ENCODE measurements at regions not wholly inside any gene's neighbourhood (a gene's known extent, or its start where the extent isn't known, plus 50 kb on each side); places are given as distances from the start of the nearest gene placed in this dataset.

DNA sequence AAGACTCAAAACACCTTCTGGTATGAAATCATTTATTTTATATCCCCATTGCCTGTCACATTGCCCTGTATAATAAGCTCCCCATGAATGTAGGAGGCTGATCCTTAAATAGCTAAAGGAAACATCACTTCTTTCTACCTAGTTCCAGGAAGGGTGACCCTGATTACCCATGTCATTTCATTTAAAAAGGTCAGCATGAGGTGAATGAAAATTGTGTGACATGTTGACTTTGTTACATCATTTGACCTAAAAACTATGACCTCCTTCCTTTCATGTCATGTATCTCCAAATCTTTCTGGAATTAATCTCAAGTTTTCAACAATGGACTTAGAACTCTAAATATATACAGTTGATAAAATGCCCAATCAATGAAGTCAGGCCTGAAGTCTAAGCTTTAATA lies 161.5 kb downstream of the AHR start:
- no peak for DNase-seq (ENCODE audit: low spot score)
- TF ChIP-seq, protein P1, sequence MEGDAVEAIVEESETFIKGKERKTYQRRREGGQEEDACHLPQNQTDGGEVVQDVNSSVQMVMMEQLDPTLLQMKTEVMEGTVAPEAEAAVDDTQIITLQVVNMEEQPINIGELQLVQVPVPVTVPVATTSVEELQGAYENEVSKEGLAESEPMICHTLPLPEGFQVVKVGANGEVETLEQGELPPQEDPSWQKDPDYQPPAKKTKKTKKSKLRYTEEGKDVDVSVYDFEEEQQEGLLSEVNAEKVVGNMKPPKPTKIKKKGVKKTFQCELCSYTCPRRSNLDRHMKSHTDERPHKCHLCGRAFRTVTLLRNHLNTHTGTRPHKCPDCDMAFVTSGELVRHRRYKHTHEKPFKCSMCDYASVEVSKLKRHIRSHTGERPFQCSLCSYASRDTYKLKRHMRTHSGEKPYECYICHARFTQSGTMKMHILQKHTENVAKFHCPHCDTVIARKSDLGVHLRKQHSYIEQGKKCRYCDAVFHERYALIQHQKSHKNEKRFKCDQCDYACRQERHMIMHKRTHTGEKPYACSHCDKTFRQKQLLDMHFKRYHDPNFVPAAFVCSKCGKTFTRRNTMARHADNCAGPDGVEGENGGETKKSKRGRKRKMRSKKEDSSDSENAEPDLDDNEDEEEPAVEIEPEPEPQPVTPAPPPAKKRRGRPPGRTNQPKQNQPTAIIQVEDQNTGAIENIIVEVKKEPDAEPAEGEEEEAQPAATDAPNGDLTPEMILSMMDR (IDR thresholded peaks at IDR 0.05) = no peak
- ATAC-seq (ENCODE audit: insufficient number of reproducible peaks, low FRiP score, low read depth) = no peak
- Histone ChIP-seq H3K36me3 (no peaks in the 10 kb centered on the region), H3K4me1 (ENCODE audit: control insufficient read depth in 1 of 2, low read depth in 2 of 2) (no peaks in the 10 kb centered on the region), H3K9me3 (no peaks in the 10 kb centered on the region), H3K27me3 (replicated peaks; ENCODE audit: insufficient read depth) (no peaks in the 10 kb centered on the region), H3K4me3 (no peak overlapping the region), H3K27ac (no peak overlapping the region)

DNA sequence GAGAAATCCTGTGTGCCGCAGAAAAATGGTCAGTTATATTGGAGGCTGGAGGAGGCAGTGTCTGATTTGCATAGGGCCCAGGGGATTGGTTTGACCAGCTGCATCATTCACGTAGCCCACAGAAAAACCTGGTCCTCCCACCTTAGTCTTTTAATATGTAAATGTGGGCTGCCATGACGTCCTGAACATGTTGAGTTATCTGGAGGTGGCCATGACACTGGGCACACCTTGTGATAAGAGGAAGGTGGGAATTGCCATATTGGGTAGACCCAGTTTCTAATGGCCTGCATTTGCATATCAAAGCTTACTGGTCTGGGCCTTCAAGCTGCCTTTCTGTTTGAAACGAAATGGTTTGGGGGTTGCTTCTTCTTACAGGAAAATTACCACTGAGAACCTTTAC lies 162.2 kb downstream of the AHR start:
- ATAC-seq (ENCODE audit: insufficient number of reproducible peaks, low FRiP score, low read depth) (no peak), DNase-seq (ENCODE audit: low spot score) (no peak)
- Histone ChIP-seq H3K36me3 (no peaks in the 10 kb centered on the region), H3K9me3 (no peaks in the 10 kb centered on the region), H3K4me1 (ENCODE audit: control insufficient read depth in 1 of 2, low read depth in 2 of 2) (no peaks in the 10 kb centered on the region), H3K27me3 (replicated peaks; ENCODE audit: insufficient read depth) (no peaks in the 10 kb centered on the region), H3K4me3 (no peak overlapping the region), H3K27ac (no peak overlapping the region)
- TF ChIP-seq, protein P1 (IDR thresholded peaks at IDR 0.05) = no peak

DNA sequence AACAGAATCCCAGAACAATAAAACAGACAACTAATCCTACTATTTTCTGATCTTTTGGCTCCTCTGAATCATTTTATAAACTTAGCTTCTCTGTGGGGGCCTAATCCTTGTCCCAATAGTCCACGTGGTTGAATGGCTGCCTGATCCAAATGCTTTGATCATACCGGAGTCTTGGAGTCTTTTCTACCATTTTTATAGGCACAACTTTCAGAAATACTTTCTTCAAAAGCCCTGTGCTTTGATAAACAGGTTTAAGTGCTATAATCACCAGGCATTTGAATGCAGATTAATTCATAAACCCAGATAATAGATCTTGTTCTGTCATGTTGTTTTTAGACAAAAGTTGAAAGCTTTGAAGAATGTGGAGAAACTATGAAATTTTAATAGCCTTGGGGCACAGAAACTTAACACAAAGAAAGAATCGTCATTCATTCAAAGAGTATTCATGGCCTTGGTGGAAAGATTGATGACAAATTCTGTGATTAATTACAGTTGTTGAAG lies 163.7 kb downstream of the AHR start:
- DNase-seq (ENCODE audit: low spot score) (no peak), ATAC-seq (ENCODE audit: insufficient number of reproducible peaks, low FRiP score, low read depth) (no peak)
- TF ChIP-seq, protein P1 (IDR thresholded peaks at IDR 0.05) = no peak
- Histone ChIP-seq H3K4me1 (ENCODE audit: control insufficient read depth in 1 of 2, low read depth in 2 of 2) (no peaks in the 10 kb centered on the region), H3K27ac (no peak overlapping the region), H3K4me3 (no peak overlapping the region), H3K27me3 (replicated peaks; ENCODE audit: insufficient read depth) (no peaks in the 10 kb centered on the region), H3K36me3 (no peaks in the 10 kb centered on the region), H3K9me3 (no peaks in the 10 kb centered on the region)

DNA sequence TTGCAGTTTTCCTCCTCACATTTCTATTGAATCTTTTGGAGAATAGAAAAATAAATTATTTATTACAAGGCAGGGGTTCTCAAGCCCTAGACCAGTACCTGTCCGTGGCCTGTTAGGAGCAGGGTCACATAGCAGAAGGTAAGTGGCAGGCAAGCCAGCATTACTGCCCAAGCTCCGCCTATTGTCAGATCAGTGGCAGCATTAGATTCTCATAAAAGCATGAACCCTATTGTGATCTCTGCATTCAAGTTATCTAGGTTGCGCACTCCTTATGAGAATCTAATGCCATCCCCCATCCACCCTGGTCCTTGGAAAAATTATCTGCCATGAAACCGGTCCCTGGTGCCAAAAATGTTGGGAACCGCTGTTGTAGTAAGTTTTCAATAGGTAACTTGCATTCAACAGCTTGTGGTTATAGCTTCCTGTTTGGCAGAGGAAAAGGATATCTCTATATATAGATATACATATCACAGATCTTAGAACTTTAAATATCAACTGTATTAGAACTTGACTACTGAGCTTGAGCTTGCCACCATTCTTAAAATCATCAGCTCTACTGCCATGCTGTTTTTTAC lies 165.1 kb downstream of the AHR start:
- DNase-seq (ENCODE audit: low spot score) = no peak
- no peak overlapping the region for H3K4me3 ChIP-seq
- TF ChIP-seq, protein P1 (IDR thresholded peaks at IDR 0.05) = no peak
- no peaks in the 10 kb centered on the region for H3K36me3 ChIP-seq
- H3K27me3 ChIP-seq (replicated peaks; ENCODE audit: insufficient read depth) = no peaks in the 10 kb centered on the region
- no peak for ATAC-seq (ENCODE audit: insufficient number of reproducible peaks, low FRiP score, low read depth)
- no peaks in the 10 kb centered on the region for H3K4me1 ChIP-seq (ENCODE audit: control insufficient read depth in 1 of 2, low read depth in 2 of 2)
- no peaks in the 10 kb centered on the region for H3K9me3 ChIP-seq
- no peak overlapping the region for H3K27ac ChIP-seq

DNA sequence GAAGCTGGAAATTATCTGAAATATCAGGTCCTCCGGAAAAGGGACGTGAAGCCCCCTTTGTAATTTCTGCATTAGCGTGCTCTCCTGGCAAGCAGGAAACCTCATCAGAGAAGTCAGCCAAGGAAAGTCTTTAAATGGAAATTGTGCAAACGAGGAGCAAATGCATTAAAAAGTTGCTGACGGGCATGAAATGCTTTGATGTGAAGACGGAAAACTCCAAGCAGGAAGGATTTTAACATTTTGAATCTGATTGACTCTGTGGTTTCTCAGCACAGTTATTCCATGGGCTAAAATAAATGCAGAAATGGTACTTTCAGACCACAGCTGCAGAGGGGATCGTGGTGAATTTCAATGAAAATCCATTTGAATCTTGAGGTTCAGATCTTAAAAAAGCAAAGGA lies 167.8 kb downstream of the AHR start:
- TF ChIP-seq, protein P1 (IDR thresholded peaks at IDR 0.05) = no peak
- H3K27me3 ChIP-seq (replicated peaks; ENCODE audit: insufficient read depth) = no peaks in the 10 kb centered on the region
- no peak overlapping the region for H3K27ac ChIP-seq
- ATAC-seq (ENCODE audit: insufficient number of reproducible peaks, low FRiP score, low read depth) = no peak
- H3K4me1 ChIP-seq (ENCODE audit: control insufficient read depth in 1 of 2, low read depth in 2 of 2) = no peaks in the 10 kb centered on the region
- no peaks in the 10 kb centered on the region for H3K9me3 ChIP-seq
- no peaks in the 10 kb centered on the region for H3K36me3 ChIP-seq
- no peak for DNase-seq (ENCODE audit: low spot score)
- H3K4me3 ChIP-seq = no peak overlapping the region
